ENCODE measurements at regions not wholly inside any gene's neighbourhood (a gene's known extent, or its start where the extent isn't known, plus 50 kb on each side); places are given as distances from the start of the nearest gene placed in this dataset.

DNA sequence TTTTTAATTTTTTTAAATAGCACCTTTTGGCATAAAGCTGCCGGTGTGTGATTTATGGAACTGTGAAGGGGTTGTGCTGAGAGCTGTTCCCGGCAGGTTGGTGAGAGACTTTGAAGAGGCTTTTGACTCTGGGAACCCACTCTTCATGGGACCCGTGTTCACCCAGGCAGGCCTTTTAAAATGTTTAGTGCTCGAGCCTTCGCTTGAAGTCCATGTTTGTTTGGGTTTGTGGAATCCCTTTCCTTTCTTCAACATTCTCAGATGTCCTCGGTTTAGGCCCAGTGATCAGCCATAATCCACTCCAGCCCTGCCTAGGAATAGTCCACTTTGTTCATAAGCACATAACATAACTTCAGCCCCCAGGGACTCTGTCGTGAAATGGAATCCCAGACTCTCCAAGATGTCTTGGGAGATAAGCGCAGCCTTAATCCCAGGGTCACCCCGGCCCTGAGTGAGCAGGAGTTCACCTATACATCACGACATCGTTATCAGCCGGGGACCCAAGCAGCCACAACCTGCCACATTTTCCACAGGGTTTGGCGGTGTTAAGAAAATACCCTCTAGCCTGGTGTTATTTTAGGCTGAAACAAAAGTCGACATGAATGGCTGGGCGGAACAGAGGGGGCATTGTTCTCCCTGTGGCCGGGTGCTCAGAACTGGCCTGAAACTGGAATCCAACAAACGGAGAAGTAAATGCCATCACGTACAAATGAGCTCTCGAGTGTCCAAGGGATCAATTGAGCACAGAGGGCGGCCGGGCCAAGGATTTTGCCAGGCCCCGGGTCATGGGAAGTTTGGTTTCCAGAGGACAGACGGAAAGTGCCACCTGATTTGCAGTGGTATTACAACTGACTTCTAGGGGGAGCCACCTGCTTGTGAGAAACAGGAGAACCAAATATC lies 145.7 kb upstream of the IRX3 start:
- CTCF ChIA-PET, result no interaction called here
- Mint-ChIP-seq H3K4me1 (peaks cover 7% of the 10 kb centered on the region), H3K36me3 (peaks cover 2% of the 10 kb centered on the region), H3K27me3 (peaks cover 25% of the 10 kb centered on the region), H3K9me3 (ENCODE audit: low read depth) (peaks cover 8% of the 10 kb centered on the region), H3K27ac (no peak overlapping the region), H3K4me3 (no peak overlapping the region)
- no peak for ATAC-seq
- no peak for DNase-seq

DNA sequence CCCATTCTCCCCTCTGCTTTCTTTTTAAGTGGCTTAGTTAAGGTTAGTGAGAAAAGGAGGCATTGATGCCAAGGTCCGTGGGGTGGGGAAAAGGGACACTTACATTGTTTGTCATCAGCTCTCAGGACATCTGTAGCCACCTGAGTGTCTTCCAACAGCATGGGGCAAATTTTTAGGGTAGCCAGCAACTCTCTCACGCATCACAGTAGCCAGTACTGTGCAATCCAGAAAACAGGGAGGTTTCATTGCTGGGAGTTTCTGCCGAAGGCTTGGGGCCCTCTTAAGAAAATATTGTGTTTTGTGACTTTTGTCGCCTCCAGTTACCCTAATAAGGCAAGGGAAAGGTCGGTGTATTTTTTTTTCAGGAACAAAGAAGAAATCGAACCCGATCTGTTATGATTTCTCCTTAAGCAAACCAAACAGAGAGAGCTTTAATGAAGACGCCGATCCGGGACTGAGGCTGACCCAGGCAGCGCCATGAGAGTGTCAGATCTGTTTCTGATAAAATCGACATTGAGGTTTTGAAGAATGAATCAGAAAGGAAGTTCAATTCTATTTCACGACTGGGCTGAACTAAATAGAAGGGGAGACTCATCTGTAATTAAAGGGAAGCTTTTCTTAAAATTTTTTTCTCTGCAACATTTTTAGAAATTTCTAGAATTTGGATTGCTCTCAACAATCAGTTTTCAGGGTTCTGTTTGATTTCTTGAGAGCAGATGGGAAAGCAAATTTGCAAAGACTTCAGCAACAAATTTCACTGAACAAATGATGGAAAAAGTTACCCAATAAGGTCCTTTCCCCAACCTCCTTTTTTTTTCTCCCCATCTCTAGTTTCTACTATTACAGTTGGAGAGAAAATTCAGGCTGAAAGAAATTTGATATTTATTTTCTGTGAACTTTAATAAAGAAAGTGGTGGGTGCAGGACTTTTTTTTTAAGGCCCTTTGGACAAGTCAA lies 144.7 kb upstream of the IRX3 start:
- Mint-ChIP-seq H3K4me3 (no peak overlapping the region), H3K9me3 (ENCODE audit: low read depth) (peaks cover 8% of the 10 kb centered on the region), H3K27ac (no peak overlapping the region), H3K27me3 (peaks cover 25% of the 10 kb centered on the region), H3K4me1 (peaks cover 7% of the 10 kb centered on the region), H3K36me3 (peaks cover 2% of the 10 kb centered on the region)
- DNase-seq, result no peak
- CTCF ChIA-PET, result no interaction called here
- no peak for ATAC-seq

DNA sequence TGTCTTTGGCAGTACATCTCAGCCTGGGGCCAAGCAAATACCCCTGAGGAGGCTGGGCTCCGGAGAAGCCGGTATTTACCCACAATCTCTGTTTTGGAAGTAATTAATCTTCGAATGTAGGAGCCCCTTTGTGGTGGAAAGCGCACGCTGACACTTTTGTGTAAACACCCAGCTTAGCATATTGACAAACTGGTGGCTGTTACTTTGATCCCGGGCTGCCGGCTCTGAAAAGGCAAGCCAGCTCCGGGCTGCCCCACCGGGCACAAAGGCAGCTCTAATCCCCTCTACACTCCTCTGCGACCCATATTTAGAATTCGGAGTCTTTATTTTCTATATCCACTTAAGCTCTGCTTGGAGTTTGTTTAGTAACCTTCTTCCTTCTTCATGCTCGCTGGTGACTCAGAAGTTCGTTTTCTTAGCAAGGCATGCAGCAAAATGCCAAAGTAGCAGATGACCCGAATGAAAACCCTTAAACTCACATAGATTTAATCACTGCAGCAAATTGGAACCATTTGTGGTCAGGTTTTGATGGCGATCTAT lies 144.0 kb upstream of the IRX3 start:
- Mint-ChIP-seq H3K36me3 (peaks cover 2% of the 10 kb centered on the region), H3K27me3 (peaks cover 25% of the 10 kb centered on the region), H3K4me1 (peaks cover 7% of the 10 kb centered on the region), H3K4me3 (no peak overlapping the region), H3K9me3 (ENCODE audit: low read depth) (peaks cover 8% of the 10 kb centered on the region), H3K27ac (no peak overlapping the region)
- no peak for ATAC-seq
- no peak for DNase-seq
- CTCF ChIA-PET, result no interaction called here

DNA sequence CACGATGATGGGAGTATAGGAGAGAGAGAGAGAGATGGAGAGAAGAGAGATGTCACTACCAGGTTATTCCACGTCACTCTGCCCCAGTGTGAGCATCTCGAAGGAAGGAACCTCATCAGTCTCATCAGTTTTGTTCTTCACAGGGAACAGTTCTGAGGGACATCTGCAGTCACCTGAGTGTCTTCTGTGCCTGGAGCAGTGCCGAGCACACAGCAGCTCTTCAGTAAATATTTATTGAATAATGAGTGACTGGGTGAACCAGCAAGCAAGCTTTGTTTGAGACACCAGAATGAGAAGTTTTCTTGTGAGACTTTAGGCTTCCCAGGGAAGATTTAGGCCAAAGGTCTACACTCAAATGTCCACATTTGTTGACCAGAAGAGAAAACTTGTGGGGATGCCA lies 142.4 kb upstream of the IRX3 start:
- CTCF ChIA-PET, result no interaction called here
- Mint-ChIP-seq H3K9me3 (ENCODE audit: low read depth) (peaks cover 8% of the 10 kb centered on the region), H3K27me3 (peaks cover 25% of the 10 kb centered on the region), H3K4me3 (no peak overlapping the region), H3K4me1 (peaks cover 7% of the 10 kb centered on the region), H3K27ac (no peak overlapping the region), H3K36me3 (peaks cover 2% of the 10 kb centered on the region)
- no peak for DNase-seq
- no peak for ATAC-seq

DNA sequence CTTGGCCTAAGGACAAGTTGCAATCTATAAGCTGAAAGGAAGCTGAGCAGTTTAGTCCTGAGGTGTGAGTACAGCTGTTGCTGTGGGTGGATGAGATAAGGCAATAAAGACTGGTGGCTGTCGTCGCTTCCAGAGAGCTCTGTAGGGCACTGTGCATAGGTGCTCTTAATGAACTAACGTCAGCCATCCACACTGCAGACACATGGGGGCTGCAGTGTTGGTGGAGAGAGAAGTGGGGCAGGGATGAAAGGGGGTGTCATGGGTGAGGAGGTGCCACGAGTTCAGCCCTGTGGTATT lies 139.9 kb upstream of the IRX3 start:
- Mint-ChIP-seq H3K9me3 (ENCODE audit: low read depth) (peaks cover 8% of the 10 kb centered on the region), H3K4me1 (peaks cover 6% of the 10 kb centered on the region), H3K4me3 (no peak overlapping the region), H3K27me3 (peaks cover 21% of the 10 kb centered on the region), H3K36me3 (peaks cover 2% of the 10 kb centered on the region), H3K27ac (no peak overlapping the region)
- DNase-seq (no peak), ATAC-seq (no peak)
- CTCF ChIA-PET, result no interaction called here

DNA sequence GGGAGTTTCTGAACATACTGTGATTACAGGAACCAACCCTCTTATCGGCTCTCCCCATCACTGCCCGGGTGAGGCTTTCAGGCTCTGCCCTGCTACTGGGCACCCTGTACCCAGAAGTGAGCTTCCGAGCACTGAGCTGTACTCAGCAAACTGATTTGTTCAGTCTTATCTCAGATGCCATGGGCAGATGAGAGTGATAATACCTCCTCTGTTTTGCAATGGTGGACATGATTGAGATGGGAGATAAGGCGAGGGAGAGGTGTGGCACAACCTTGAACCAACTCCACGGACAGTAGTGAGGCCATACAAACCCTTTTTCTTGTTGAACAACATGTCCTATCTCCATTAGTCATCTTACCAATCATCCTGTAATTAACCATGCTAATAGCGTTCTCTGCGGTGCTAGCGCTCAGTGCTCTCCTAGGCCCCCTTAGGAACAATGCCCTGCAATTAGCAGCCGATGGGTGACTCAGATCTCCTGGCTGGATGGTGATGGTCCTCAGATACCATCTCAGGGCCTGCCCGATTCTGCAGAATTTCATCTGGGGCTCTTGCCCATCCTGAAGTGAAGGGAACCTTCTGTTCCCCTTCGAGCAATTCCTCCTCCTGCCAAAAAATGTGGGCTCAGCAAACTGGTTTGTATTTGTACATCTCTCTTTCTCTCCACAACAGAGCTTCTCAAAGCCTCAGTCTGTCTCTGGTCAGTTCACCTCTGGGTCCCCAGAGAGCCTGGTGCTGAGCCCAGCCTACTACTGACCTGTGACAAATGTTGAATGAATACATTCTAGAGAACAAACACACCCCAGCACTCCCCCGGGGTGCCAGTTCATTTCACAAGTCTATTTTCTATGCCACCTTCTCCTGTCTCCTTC lies 139.3 kb upstream of the IRX3 start:
- Mint-ChIP-seq H3K36me3 (peaks cover 2% of the 10 kb centered on the region), H3K27ac (no peak overlapping the region), H3K27me3 (peaks cover 15% of the 10 kb centered on the region), H3K9me3 (ENCODE audit: low read depth) (peaks cover 5% of the 10 kb centered on the region), H3K4me3 (no peak overlapping the region), H3K4me1 (peaks cover 3% of the 10 kb centered on the region)
- ATAC-seq (no peak), DNase-seq (no peak)
- CTCF ChIA-PET, result no interaction called here

DNA sequence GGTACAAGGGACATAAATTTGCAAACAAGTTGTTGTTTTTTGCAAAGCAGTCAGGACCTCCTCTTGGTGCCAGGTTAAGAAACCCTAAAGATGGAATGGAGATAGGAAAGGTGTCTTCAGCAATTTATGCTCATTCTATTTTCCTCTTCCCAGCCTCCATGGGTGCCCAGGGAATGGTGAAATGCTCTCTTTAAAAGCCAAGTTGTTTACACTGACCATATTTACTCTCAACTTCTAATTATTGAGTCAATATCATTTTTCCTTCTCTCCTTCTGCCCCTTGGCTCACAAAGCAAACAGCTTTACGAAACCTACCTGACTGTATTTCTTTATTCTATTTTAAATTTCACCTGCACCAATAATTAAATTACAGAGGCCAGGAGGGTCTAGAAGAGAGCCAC lies 138.5 kb upstream of the IRX3 start:
- Mint-ChIP-seq H3K27me3 (peaks cover 7% of the 10 kb centered on the region), H3K27ac (no peak overlapping the region), H3K9me3 (ENCODE audit: low read depth) (peaks cover 4% of the 10 kb centered on the region), H3K36me3 (peaks cover under 1% of the 10 kb centered on the region), H3K4me3 (no peak overlapping the region), H3K4me1 (peaks cover under 1% of the 10 kb centered on the region)
- ATAC-seq (no peak), DNase-seq (no peak)
- CTCF ChIA-PET, result no interaction called here

DNA sequence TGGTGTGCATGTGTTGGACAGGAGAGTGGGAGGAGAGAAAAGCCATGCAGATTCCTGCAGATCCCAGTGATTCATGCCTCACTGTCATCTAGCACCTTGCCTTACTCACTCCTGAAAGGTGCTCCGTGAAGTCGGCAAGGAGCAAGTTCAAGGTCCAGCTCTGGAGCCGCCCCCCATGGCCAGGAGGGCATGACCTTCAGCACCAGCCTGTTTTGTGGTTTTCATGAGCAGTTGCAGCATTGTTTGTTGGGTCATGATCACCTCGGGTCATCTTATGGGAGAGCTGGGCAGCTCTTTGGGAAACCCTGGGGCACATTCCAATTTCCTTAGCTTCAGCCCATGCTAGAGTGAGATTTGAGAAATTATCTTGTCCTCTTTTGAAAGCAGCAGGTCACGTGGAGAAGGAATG lies 137.5 kb upstream of the IRX3 start:
- H3K4me1 Mint-ChIP-seq, result no peaks in the 10 kb centered on the region
- CTCF ChIA-PET, result no interaction called here
- no peak overlapping the region for H3K4me3 Mint-ChIP-seq
- peaks cover under 1% of the 10 kb centered on the region for H3K9me3 Mint-ChIP-seq (ENCODE audit: low read depth)
- DNase-seq (no peak), ATAC-seq (no peak)
- H3K27me3 Mint-ChIP-seq, result peaks cover 3% of the 10 kb centered on the region
- H3K27ac Mint-ChIP-seq, result no peak overlapping the region
- H3K36me3 Mint-ChIP-seq, result no peaks in the 10 kb centered on the region

DNA sequence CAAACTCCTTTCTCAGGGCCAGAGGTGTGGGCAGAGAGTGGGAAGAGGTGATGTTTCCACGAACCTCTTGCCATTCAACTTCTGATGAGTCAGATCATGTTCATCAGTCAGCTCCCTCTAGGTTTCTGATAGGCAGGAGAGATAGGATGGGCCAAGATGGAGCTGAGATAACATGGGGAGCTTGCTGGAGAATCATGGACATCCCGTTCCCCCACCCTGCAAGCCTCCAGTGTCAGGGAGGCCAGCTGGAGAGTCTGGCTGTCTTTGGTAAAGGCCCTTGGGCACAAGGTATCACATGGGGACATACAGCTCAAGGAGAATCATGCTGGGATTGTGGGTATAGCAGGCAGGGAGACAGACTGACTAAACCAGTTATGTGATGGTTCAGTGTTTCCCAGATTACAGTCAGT lies 136.0 kb upstream of the IRX3 start:
- no peak overlapping the region for H3K27ac Mint-ChIP-seq
- H3K4me3 Mint-ChIP-seq, result no peak overlapping the region
- CTCF ChIA-PET, result no interaction called here
- DNase-seq, result no peak
- ATAC-seq, result no peak
- no peaks in the 10 kb centered on the region for H3K9me3 Mint-ChIP-seq (ENCODE audit: low read depth)
- H3K36me3 Mint-ChIP-seq, result no peaks in the 10 kb centered on the region
- H3K27me3 Mint-ChIP-seq, result no peaks in the 10 kb centered on the region
- no peaks in the 10 kb centered on the region for H3K4me1 Mint-ChIP-seq

DNA sequence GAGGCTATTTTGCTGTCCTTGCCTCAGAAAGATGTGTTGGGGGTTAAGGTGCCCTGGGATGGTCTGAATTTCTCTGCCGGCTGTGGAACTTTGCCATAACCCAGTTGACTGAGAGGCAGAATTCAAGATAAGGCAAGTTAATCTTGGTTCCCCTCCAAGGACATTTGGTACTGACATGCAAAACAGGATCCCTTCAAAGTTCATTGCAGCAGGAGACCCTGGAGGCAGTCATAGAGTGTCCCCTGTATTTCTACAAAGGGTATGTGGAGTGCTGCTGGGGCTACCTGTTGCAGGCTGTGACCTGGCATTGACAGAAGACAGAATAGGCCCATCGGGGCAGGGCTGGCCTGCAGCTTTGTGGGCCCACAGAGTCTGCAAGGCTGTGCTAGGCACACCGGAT lies 135.6 kb upstream of the IRX3 start:
- Mint-ChIP-seq H3K27me3 (no peaks in the 10 kb centered on the region), H3K36me3 (no peaks in the 10 kb centered on the region), H3K9me3 (ENCODE audit: low read depth) (no peaks in the 10 kb centered on the region), H3K27ac (no peak overlapping the region), H3K4me3 (no peak overlapping the region), H3K4me1 (no peaks in the 10 kb centered on the region)
- ATAC-seq (no peak), DNase-seq (no peak)
- CTCF ChIA-PET, result no interaction called here

DNA sequence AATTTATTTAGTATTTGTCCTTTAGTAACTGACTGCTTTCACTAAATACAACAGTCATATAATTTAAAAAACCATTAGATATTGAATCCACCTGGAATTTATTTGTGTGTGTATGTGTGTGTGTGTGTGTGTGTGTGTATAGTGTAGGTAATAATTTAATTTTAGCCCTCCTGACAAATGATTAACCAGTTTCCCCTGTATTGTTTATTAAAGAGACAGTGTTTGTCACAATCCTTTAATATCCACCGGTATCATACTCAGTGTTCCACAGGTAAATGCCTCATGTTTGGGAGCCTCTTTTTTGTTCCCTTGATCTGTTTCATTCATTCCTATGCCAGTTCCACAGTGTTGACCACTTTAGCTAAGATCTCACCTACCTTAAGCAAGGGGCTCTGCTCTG lies 134.6 kb upstream of the IRX3 start:
- Mint-ChIP-seq H3K36me3 (no peaks in the 10 kb centered on the region), H3K4me1 (no peaks in the 10 kb centered on the region), H3K9me3 (ENCODE audit: low read depth) (no peaks in the 10 kb centered on the region), H3K27me3 (no peaks in the 10 kb centered on the region), H3K4me3 (no peak overlapping the region), H3K27ac (no peak overlapping the region)
- CTCF ChIA-PET, result no interaction called here
- ATAC-seq (no peak), DNase-seq (no peak)

DNA sequence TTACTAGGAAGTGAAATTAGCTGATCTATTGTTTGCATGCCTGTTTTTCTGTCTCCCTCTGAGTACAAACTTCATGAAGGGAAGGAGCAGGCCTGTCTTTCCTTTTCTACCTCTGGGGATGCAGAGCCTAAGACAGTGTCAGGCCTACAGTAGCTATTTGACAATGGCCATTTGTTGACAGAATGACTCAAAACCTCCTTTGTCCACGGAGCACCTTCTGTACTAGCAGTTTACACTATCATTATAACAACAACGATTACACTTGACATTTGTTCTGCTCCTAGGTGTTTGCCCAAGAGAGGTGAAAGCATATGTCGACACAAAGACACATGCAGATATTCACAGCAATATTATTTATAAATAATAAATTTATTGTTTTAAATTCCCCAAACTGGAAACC lies 132.3 kb upstream of the IRX3 start:
- Mint-ChIP-seq H3K4me3 (no peak overlapping the region), H3K9me3 (ENCODE audit: low read depth) (no peaks in the 10 kb centered on the region), H3K4me1 (no peaks in the 10 kb centered on the region), H3K27me3 (no peaks in the 10 kb centered on the region), H3K27ac (no peak overlapping the region), H3K36me3 (no peaks in the 10 kb centered on the region)
- no peak for ATAC-seq
- no peak for DNase-seq
- CTCF ChIA-PET, result no interaction called here

DNA sequence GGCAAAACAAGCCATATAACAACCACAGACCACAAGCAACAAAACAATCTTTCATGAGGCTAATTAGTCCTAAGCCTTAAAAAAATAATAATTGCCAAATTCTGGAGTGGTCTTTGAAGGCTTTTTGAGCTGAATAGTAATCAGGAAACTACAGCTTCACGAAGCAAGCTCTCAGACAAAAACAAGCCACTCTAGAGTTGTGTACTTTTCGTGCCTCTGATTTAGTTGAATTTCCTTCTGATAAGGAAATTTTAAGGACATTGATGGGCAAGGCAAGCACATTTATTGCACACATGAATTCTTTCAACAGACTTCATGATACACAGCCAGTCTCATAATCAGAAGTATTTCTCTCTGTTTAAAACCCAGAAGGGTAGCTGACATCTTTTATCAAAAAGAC lies 130.8 kb upstream of the IRX3 start:
- no peaks in the 10 kb centered on the region for H3K9me3 Mint-ChIP-seq (ENCODE audit: low read depth)
- H3K36me3 Mint-ChIP-seq, result no peaks in the 10 kb centered on the region
- no peak overlapping the region for H3K4me3 Mint-ChIP-seq
- no peaks in the 10 kb centered on the region for H3K4me1 Mint-ChIP-seq
- CTCF ChIA-PET, result no interaction called here
- DNase-seq, result no peak
- ATAC-seq, result no peak
- H3K27ac Mint-ChIP-seq, result no peak overlapping the region
- no peaks in the 10 kb centered on the region for H3K27me3 Mint-ChIP-seq
